Neural progenitor cell (in vitro differentiated cells): ENCODE measurements at regions not wholly inside any gene's neighbourhood (a gene's known extent, or its start where the extent isn't known, plus 50 kb on each side); places are given as distances from the start of the nearest gene placed in this dataset.

Experiments
- EZH2 ChIP-seq: fragments of 200-600 bp; sonication (generic); IDR thresholded peaks from 2 replicates; pipeline ENCODE4 v1.6.1; 2017; ENCODE audit warnings: antibody characterized with exemption, mild to moderate bottlenecking, moderate library complexity
- EZH2phosphoT487 ChIP-seq: fragments of 200-600 bp; sonication (generic); IDR thresholded peaks from 2 replicates; pipeline ENCODE4 v1.6.1; 2017; ENCODE audit warnings: antibody characterized with exemption
- TF ChIP-seq, protein P1 (sequence below): fragments of 200-600 bp; sonication (generic); IDR thresholded peaks from 2 replicates; pipeline ENCODE4 v1.5.1; 2017; ENCODE audit warnings: antibody characterized with exemption, mild to moderate bottlenecking

DNA sequence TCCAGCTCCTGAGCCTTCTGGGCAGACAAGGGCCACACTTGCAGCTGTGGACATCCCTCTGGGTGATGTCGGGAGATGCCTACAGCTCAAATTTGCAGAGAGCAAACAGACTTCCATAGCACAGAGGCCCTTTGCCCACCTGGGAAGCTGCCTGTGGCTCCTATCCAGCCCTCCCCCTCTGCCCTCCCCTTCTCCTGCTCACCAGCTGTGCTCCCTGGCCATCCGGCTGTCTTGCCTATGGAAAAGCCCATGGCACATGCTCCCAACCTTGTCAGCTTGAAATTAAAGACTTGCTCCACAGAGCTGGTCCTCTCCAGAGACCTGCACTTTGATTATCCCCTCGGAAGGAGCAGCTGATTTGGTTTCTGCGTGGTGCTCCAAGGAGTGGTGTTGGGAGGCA lies 118.9 kb upstream of the NECTIN1 start:
- TF ChIP-seq, protein P1, sequence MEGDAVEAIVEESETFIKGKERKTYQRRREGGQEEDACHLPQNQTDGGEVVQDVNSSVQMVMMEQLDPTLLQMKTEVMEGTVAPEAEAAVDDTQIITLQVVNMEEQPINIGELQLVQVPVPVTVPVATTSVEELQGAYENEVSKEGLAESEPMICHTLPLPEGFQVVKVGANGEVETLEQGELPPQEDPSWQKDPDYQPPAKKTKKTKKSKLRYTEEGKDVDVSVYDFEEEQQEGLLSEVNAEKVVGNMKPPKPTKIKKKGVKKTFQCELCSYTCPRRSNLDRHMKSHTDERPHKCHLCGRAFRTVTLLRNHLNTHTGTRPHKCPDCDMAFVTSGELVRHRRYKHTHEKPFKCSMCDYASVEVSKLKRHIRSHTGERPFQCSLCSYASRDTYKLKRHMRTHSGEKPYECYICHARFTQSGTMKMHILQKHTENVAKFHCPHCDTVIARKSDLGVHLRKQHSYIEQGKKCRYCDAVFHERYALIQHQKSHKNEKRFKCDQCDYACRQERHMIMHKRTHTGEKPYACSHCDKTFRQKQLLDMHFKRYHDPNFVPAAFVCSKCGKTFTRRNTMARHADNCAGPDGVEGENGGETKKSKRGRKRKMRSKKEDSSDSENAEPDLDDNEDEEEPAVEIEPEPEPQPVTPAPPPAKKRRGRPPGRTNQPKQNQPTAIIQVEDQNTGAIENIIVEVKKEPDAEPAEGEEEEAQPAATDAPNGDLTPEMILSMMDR = no peak
- TF ChIP-seq EZH2phosphoT487 (no peak), EZH2 (no peak)
